Stomach smooth muscle (tissue), 2 donors: ENCODE measurements at regions not wholly inside any gene's neighbourhood (a gene's known extent, or its start where the extent isn't known, plus 50 kb on each side); places are given as distances from the start of the nearest gene placed in this dataset.

Source experiments
- H3K27ac ChIP-seq: one replicate; pipeline ENCODE4 v1.7.0; 2013; ENCODE audit warnings: mild to moderate bottlenecking, low read length, inconsistent platforms
- H3K27me3 ChIP-seq, 2 donors: one replicate each; pipeline ENCODE4 v1.7.0; 2013; ENCODE audit warnings: low read length in 2 of 2; ENCODE audit not compliant: insufficient read depth in 2 of 2, control insufficient read depth in 1 of 2
- H3K36me3 ChIP-seq, 2 donors: one replicate each; pipeline ENCODE4 v1.7.0; 2013; ENCODE audit warnings: low read length in 2 of 2; ENCODE audit not compliant: control insufficient read depth in 2 of 2, insufficient read depth in 2 of 2
- H3K4me1 ChIP-seq: one replicate; pipeline ENCODE4 v1.7.0; 2013; ENCODE audit warnings: low read length; ENCODE audit not compliant: control insufficient read depth, insufficient read depth
- H3K4me3 ChIP-seq, 2 donors: one replicate each; pipeline ENCODE4 v1.7.0; 2013; ENCODE audit warnings: low read length in 2 of 2
- H3K9ac ChIP-seq, 2 donors: one replicate each; pipeline ENCODE4 v1.7.0; 2013; ENCODE audit warnings: low read length in 2 of 2, mild to moderate bottlenecking in 1 of 2
- H3K9me3 ChIP-seq, 2 donors: one replicate each; pipeline ENCODE4 v1.7.0; 2013; ENCODE audit warnings: low read length in 2 of 2; ENCODE audit not compliant: control insufficient read depth in 2 of 2
- donor health status: healthy.
- donor health status: Pancreatic carcinoma.

- H3K4me1 ChIP-seq: no peaks in the 10 kb centered on the region
- peaks cover 0 to 4% of the 10 kb centered on the region in 2 donors for H3K9me3 ChIP-seq
- H3K4me3 ChIP-seq: no peak overlapping the region
- H3K27ac ChIP-seq: no peak overlapping the region
- H3K9ac ChIP-seq: no peak overlapping the region
- H3K27me3 ChIP-seq: peaks cover 0 to 2% of the 10 kb centered on the region in 2 donors
- no peaks in the 10 kb centered on the region for H3K36me3 ChIP-seq
These were observed 93.9 kb upstream of the RASSF8 start for GRCh38 chr12:25864306-25865276.

- Histone ChIP-seq H3K4me3 (no peak overlapping the region), H3K36me3 (no peaks in the 10 kb centered on the region), H3K9ac (no peak overlapping the region), H3K9me3 (peaks cover 0 to 4% of the 10 kb centered on the region in 2 donors), H3K27me3 (peaks cover 0 to 2% of the 10 kb centered on the region in 2 donors), H3K27ac (no peak overlapping the region), H3K4me1 (no peaks in the 10 kb centered on the region)
These were observed 91.7 kb upstream of the RASSF8 start for GRCh38 chr12:25866586-25867378.

DNA sequence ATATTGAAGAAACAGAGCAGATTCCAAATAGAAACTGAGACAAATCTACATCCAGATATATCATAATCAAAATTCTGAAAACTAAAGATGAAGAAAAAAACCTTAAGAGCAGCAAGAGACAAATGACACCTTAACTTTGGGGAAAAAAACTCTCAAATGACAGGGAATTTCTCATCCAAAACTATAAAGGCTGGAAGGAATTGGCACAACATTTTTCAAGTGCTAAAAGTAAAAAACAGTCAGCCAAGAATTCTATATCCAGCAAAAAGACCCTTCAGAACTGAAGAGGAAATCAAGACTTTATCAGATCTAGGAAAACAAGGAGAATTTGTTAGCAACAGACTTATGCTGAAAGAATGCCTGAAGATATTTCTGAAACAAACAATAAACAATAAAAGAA lies 90.3 kb upstream of the RASSF8 start:
- H3K4me1 ChIP-seq: no peaks in the 10 kb centered on the region
- H3K36me3 ChIP-seq: no peaks in the 10 kb centered on the region
- no peak overlapping the region for H3K27ac ChIP-seq
- H3K9ac ChIP-seq: no peak overlapping the region
- peaks cover 0 to 2% of the 10 kb centered on the region in 2 donors for H3K27me3 ChIP-seq
- no peak overlapping the region for H3K4me3 ChIP-seq
- peaks cover 0 to 4% of the 10 kb centered on the region in 2 donors for H3K9me3 ChIP-seq

- H3K9ac ChIP-seq: no peak overlapping the region
- H3K36me3 ChIP-seq: no peaks in the 10 kb centered on the region
- H3K27ac ChIP-seq: no peak overlapping the region
- peaks cover 0 to 4% of the 10 kb centered on the region in 2 donors for H3K9me3 ChIP-seq
- no peaks in the 10 kb centered on the region for H3K27me3 ChIP-seq
- H3K4me1 ChIP-seq: no peaks in the 10 kb centered on the region
- no peak overlapping the region for H3K4me3 ChIP-seq
These were observed 86.3 kb upstream of the RASSF8 start for GRCh38 chr12:25872137-25872536.

- Histone ChIP-seq H3K9ac (no peak overlapping the region), H3K9me3 (peaks cover 3% of the 10 kb centered on the region in 2 donors), H3K27me3 (no peaks in the 10 kb centered on the region), H3K27ac (no peak overlapping the region), H3K36me3 (no peaks in the 10 kb centered on the region), H3K4me1 (no peaks in the 10 kb centered on the region), H3K4me3 (no peak overlapping the region)
These were observed 82.8 kb upstream of the RASSF8 start for GRCh38 chr12:25875661-25876060.

DNA sequence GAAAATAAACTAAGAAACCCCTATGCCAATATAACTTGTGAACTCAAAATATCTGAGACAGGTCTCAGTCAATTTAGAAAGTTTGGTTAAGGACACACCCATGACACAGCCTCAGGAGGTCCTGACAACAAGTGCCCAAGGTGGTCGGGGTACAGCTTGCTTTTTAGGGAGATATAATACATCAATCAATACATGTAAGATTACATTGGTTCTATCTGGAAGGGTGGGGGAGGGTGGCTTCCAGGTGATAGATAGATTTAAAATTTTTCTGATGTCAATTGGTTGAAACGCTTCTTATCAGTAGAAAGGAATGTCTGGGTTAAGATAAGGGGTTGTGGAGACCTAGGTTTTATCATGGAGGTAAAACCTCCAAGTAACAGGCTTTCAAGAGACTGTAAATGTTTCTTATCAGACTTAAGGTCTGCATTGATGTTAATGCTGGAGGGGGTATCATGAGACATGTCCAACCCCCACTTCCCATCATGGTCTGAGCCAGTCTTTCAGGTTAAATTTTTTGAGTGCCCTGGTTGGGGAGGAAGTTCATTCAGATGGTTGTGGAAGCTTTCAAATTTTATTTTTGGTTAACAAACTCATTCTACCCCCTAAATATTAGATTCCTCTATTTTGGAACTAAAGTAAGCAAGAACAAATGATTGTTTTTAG lies 82.0 kb upstream of the RASSF8 start:
- H3K9ac ChIP-seq: no peak overlapping the region
- no peak overlapping the region for H3K27ac ChIP-seq
- no peaks in the 10 kb centered on the region for H3K36me3 ChIP-seq
- no peaks in the 10 kb centered on the region for H3K4me1 ChIP-seq
- peaks cover 3% of the 10 kb centered on the region in 2 donors for H3K9me3 ChIP-seq
- H3K4me3 ChIP-seq: no peak overlapping the region
- no peaks in the 10 kb centered on the region for H3K27me3 ChIP-seq

DNA sequence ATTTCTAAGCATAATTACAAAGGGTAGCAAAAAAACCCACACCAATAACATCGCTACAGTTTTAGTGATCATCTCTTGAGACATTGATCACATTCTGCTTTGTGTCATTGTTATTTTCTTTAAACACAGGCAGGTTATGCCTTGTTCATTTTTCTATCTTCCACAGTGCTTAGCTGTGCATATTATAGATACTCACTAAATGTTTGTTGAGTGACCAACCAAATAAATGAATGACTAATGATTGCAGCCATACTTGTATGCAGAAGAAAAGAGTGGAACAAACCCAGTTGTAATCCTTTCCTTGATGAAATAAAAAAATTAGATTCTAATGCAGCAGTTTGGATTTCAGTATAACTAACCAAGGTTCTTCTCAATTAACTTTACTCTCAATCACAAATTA lies 81.0 kb upstream of the RASSF8 start:
- Histone ChIP-seq H3K9ac (no peak overlapping the region), H3K9me3 (peaks cover 3 to 7% of the 10 kb centered on the region in 2 donors), H3K27me3 (no peaks in the 10 kb centered on the region), H3K36me3 (no peaks in the 10 kb centered on the region), H3K4me1 (no peaks in the 10 kb centered on the region), H3K4me3 (no peak overlapping the region), H3K27ac (no peak overlapping the region)

DNA sequence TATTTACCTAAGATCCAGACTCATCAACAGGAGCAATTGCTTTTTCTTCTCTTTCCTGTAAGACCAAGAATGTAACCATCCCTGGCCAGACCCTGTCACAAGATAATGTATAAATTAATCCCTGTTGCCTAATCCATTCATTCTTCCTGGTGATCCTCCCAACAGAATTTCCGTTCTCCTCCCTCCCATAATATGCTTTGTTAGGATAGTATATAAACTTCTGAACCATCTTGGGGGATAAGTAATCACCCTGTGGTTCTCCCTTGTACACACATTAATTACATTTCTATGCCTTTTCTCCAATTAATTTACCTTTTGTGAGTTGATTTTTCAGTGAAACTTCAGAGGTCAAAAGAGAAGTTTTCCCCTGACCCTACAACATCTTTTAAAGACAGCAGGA lies 76.2 kb upstream of the RASSF8 start:
- H3K4me1 ChIP-seq: no peaks in the 10 kb centered on the region
- no peak overlapping the region for H3K27ac ChIP-seq
- no peaks in the 10 kb centered on the region for H3K36me3 ChIP-seq
- no peak overlapping the region for H3K9ac ChIP-seq
- H3K9me3 ChIP-seq: peaks cover 3 to 7% of the 10 kb centered on the region in 2 donors
- H3K27me3 ChIP-seq: no peaks in the 10 kb centered on the region
- H3K4me3 ChIP-seq: no peak overlapping the region

DNA sequence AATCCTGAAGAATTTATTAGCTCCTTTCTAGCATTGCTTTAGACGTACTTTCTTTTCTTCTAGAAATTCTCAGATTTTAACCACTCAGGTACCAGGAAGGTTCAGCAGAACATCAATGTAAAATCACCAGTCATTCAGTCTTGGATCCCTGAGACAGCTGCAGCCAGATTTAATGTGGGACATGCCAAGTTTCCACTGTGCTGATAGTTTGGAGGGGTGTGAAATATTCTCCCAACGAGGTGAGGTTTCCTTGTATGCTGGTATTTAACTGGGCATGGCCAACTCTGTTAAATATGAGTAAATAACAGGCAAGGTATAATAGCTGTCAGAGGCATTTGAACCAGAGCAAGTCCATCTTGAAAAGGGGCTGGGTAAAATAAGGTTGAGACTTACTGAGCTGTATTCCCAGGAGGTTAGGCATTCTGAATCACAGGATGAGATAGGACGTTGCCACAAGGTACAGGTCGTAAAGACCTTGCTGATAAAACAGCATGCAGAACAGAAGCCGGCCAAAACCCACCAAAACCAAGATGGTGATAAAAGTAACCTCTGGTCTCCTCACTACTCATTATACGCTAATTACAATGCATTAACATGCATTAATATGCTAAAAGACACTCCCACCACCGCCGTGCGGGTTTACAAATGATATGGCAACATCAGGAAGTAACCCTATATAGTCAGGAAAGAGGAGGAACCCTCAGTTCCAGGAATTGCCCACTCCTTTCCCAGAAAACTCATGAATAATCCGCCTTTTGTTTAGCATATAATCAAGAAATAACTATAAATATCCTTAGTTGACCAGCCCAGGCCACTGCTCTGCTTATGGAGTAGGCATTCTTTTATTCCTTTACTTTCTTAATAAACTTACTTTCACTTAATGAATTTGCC lies 75.2 kb upstream of the RASSF8 start:
- H3K9me3 ChIP-seq: peaks cover 3 to 7% of the 10 kb centered on the region in 2 donors
- no peaks in the 10 kb centered on the region for H3K36me3 ChIP-seq
- no peaks in the 10 kb centered on the region for H3K27me3 ChIP-seq
- H3K4me1 ChIP-seq: no peaks in the 10 kb centered on the region
- no peak overlapping the region for H3K4me3 ChIP-seq
- no peak overlapping the region for H3K9ac ChIP-seq
- no peak overlapping the region for H3K27ac ChIP-seq
